HG03025 (cell line): ENCODE measurements at regions not wholly inside any gene's neighbourhood (a gene's known extent, or its start where the extent isn't known, plus 50 kb on each side); places are given as distances from the start of the nearest gene placed in this dataset.
"Not testable (repeated sequence)": the region's sequence is repeated elsewhere in the genome, so short reads cannot be mapped to it uniquely, and the experiment has no call there.

Experiments used
- ATAC-seq: cut with Tn5 transposase; IDR thresholded peaks from one replicate; pipeline ENCODE4 v1.9.1; 2021; ENCODE audit warnings: mild to moderate bottlenecking, moderate library complexity; ENCODE audit not compliant: unreplicated experiment, low FRiP score

- ATAC-seq, result no peak
Observed at GRCh38 chr9:80699511-80699998, 989.8 kb downstream of the TLE1 start.

GRCh38 chr9:80698725-80699410 lies 990.5 kb downstream of the TLE1 start:
- ATAC-seq, result no peak

- no peak for ATAC-seq
Observed at GRCh38 chr9:80692751-80693150, 996.6 kb downstream of the TLE1 start.

GRCh38 chr9:80691229-80691628 lies 998.1 kb downstream of the TLE1 start:
- ATAC-seq, result no peak

- ATAC-seq, result no peak
Observed at GRCh38 chr9:80690349-80690939, 998.9 kb downstream of the TLE1 start.

- no peak for ATAC-seq
Observed at GRCh38 chr9:80679916-80680315, 1009.4 kb downstream of the TLE1 start.

- ATAC-seq, result no peak
Observed at GRCh38 chr9:80678906-80679305, 1010.4 kb downstream of the TLE1 start.

GRCh38 chr9:80673496-80673895 lies 1015.9 kb downstream of the TLE1 start:
- no peak for ATAC-seq

GRCh38 chr9:80665479-80665878 lies 1023.9 kb downstream of the TLE1 start:
- no peak for ATAC-seq

- no peak for ATAC-seq
Observed at GRCh38 chr9:80664327-80665210, 1024.8 kb downstream of the TLE1 start.

- ATAC-seq, result not testable (repeated sequence)
Observed at GRCh38 chr9:80659751-80660150, 1029.6 kb downstream of the TLE1 start.

GRCh38 chr9:80651044-80651443 lies 1038.3 kb downstream of the TLE1 start:
- no peak for ATAC-seq

GRCh38 chr9:80649496-80649895 lies 1039.9 kb downstream of the TLE1 start:
- no peak for ATAC-seq

GRCh38 chr9:80649001-80649420 lies 1040.3 kb downstream of the TLE1 start:
- ATAC-seq, result no peak

GRCh38 chr9:80648336-80648735 lies 1041.0 kb downstream of the TLE1 start:
- ATAC-seq, result no peak

GRCh38 chr9:80646211-80646610 lies 1043.1 kb downstream of the TLE1 start:
- ATAC-seq, result no peak

- ATAC-seq, result no peak
Observed at GRCh38 chr9:80644044-80644443, 1045.3 kb downstream of the TLE1 start.

- ATAC-seq, result no peak
Observed at GRCh38 chr9:80635065-80635464, 1054.3 kb downstream of the TLE1 start.

- no peak for ATAC-seq
Observed at GRCh38 chr9:80632041-80632440, 1057.3 kb downstream of the TLE1 start.

GRCh38 chr9:80622508-80622907 lies 1050.7 kb downstream of the TLE4 start:
- ATAC-seq, result no peak

- no peak for ATAC-seq
Observed at GRCh38 chr9:80619356-80619755, 1047.6 kb downstream of the TLE4 start.
